ENCODE measurements at regions not wholly inside any gene's neighbourhood (a gene's known extent, or its start where the extent isn't known, plus 50 kb on each side); places are given as distances from the start of the nearest gene placed in this dataset.
"Not testable (repeated sequence)": the region's sequence is repeated elsewhere in the genome, so short reads cannot be mapped to it uniquely, and the experiment has no call there.

GRCh38 chr14:30160608-30161007 lies 233.0 kb upstream of the PRKD1 start:
- no peak for DNase-seq (ENCODE audit: low spot score)

GRCh38 chr14:30162066-30162465 lies 234.4 kb upstream of the PRKD1 start:
- no peak for DNase-seq (ENCODE audit: low spot score)

- no peak for DNase-seq (ENCODE audit: low spot score)
Observed at GRCh38 chr14:30165255-30165654, 237.6 kb upstream of the PRKD1 start.

GRCh38 chr14:30177781-30178180 lies 250.1 kb upstream of the PRKD1 start:
- no peak for DNase-seq (ENCODE audit: low spot score)

GRCh38 chr14:30179381-30180130 lies 251.9 kb upstream of the PRKD1 start:
- no peak for DNase-seq (ENCODE audit: low spot score)

GRCh38 chr14:30180219-30180618 lies 252.6 kb upstream of the PRKD1 start:
- DNase-seq (ENCODE audit: low spot score) = no peak

- DNase-seq (ENCODE audit: low spot score) = no peak
Observed at GRCh38 chr14:30185832-30186231, 258.2 kb upstream of the PRKD1 start.

GRCh38 chr14:30191639-30192279 lies 264.1 kb upstream of the PRKD1 start:
- DNase-seq (ENCODE audit: low spot score) = no peak

GRCh38 chr14:30193101-30193500 lies 265.5 kb upstream of the PRKD1 start:
- no peak for DNase-seq (ENCODE audit: low spot score)

GRCh38 chr14:30193845-30194501 lies 266.3 kb upstream of the PRKD1 start:
- DNase-seq (ENCODE audit: low spot score) = no peak

- no peak for DNase-seq (ENCODE audit: low spot score)
Observed at GRCh38 chr14:30194741-30195148, 267.1 kb upstream of the PRKD1 start.

GRCh38 chr14:30195941-30196340 lies 268.3 kb upstream of the PRKD1 start:
- DNase-seq (ENCODE audit: low spot score) = no peak

- DNase-seq (ENCODE audit: low spot score) = no peak
Observed at GRCh38 chr14:30196861-30197260, 269.2 kb upstream of the PRKD1 start.

- DNase-seq (ENCODE audit: low spot score) = not testable (repeated sequence)
Observed at GRCh38 chr14:30198720-30199119, 271.1 kb upstream of the PRKD1 start.

GRCh38 chr14:30204431-30204980 lies 276.9 kb upstream of the PRKD1 start:
- DNase-seq (ENCODE audit: low spot score) = no peak

GRCh38 chr14:30209136-30209535 lies 281.5 kb upstream of the PRKD1 start:
- no peak for DNase-seq (ENCODE audit: low spot score)

GRCh38 chr14:30210630-30211029 lies 283.0 kb upstream of the PRKD1 start:
- DNase-seq (ENCODE audit: low spot score) = no peak

GRCh38 chr14:30211326-30211725 lies 283.7 kb upstream of the PRKD1 start:
- DNase-seq (ENCODE audit: low spot score) = no peak

GRCh38 chr14:30214014-30214413 lies 286.4 kb upstream of the PRKD1 start:
- no peak for DNase-seq (ENCODE audit: low spot score)

- peak; percentile 60 for DNase-seq (ENCODE audit: low spot score)
Observed at GRCh38 chr14:30214461-30215090, 286.9 kb upstream of the PRKD1 start.

- DNase-seq (ENCODE audit: low spot score) = no peak
Observed at GRCh38 chr14:30218907-30219306, 291.3 kb upstream of the PRKD1 start.

- no peak for DNase-seq (ENCODE audit: low spot score)
Observed at GRCh38 chr14:30221546-30221945, 293.9 kb upstream of the PRKD1 start.
